GM12891 (cell line): ENCODE measurements at regions not wholly inside any gene's neighbourhood (a gene's known extent, or its start where the extent isn't known, plus 50 kb on each side); places are given as distances from the start of the nearest gene placed in this dataset.

Experiments
- POLR2A ChIP-seq: IDR thresholded peaks from 2 replicates; pipeline ENCODE4 v1.6.1; 2011; ENCODE audit warnings: low read depth, low read length, control low read depth
- POLR2AphosphoS5 ChIP-seq: IDR thresholded peaks from 2 replicates; pipeline ENCODE4 v1.6.1; 2011; ENCODE audit warnings: low read depth, low read length, control low read depth

DNA sequence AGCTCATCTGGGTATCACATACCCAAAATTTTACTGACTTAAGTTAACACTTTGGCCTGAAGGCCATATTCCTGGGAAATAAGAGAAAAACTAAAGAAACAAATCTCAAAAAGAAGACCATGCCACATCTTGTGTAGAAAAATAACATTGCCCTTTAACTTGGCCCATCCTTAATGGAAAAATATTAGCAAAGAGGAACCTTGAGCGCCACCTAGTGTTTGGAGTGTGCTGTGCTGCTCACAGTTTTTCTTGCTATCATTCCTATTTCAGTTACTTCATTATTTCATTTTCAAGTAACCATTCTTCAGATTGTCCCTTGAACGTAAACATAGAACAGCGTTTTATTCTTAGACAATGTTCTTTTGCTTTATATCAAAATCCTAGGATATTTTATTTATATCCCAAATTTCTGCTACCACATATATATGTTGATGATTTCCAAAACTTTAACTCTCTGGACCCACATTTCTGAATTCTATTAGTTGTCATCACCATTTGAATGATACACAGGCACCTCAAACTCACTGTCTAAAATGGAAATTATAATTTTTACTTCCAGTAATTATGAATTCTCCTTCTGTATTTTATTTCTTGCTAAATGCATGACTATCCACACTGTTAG lies 999.0 kb upstream of the ADGRL3 start:
- TF ChIP-seq POLR2A = no peak
- no peak for TF ChIP-seq POLR2AphosphoS5
